ENCODE measurements at regions not wholly inside any gene's neighbourhood (a gene's known extent, or its start where the extent isn't known, plus 50 kb on each side); places are given as distances from the start of the nearest gene placed in this dataset.

- Histone ChIP-seq H2AK5ac (ENCODE audit: low read depth, low read length) (no peak overlapping the region), H2BK20ac (ENCODE audit: low read length) (no peak overlapping the region), H3K56ac (replicated peaks; ENCODE audit: insufficient read length, low read depth, low read length) (no peak overlapping the region), H2BK5ac (ENCODE audit: low read depth, low read length) (no peak overlapping the region), H3K4me3 (ENCODE audit: extremely low read depth in 1 of 4, insufficient read depth in 2 of 4, low read depth in 3 of 4, low read length in 4 of 4) (no peak overlapping the region), H2AFZ (ENCODE audit: low read length) (no peak overlapping the region), H4K20me1 (replicated peaks in 1 of 2; ENCODE audit: control insufficient read depth in 1 of 2, insufficient read depth in 2 of 2, low read length in 2 of 2) (no peaks in the 10 kb centered on the region), H4K5ac (ENCODE audit: insufficient read length, low read depth, low read length) (no peak overlapping the region), H4K8ac (ENCODE audit: extremely low read depth, insufficient read depth, low read length) (no peak overlapping the region), H2BK120ac (replicated peaks; ENCODE audit: low read depth, low read length) (no peak overlapping the region), H3K79me2 (ENCODE audit: control insufficient read depth in 1 of 2, insufficient read depth in 2 of 2, low read length in 2 of 2) (no peaks in the 10 kb centered on the region), H2BK12ac (ENCODE audit: low read depth, low read length) (no peak overlapping the region), H4K91ac (replicated peaks; ENCODE audit: insufficient read length, low read length) (no peak overlapping the region), H3K4me1 (replicated peaks in 1 of 4; ENCODE audit: control insufficient read depth in 3 of 4, insufficient read depth in 4 of 4, low read length in 3 of 4) (no peaks in the 10 kb centered on the region), H3K27me3 (replicated peaks in 1 of 4; ENCODE audit: control insufficient read depth in 3 of 4, extremely low read depth in 1 of 4, insufficient read depth in 3 of 4, low read length in 3 of 4) (no peaks in the 10 kb centered on the region), H3K23ac (ENCODE audit: insufficient read length) (no peak overlapping the region), H3K14ac (ENCODE audit: insufficient read length) (no peak overlapping the region), H3K79me1 (ENCODE audit: low read depth, low read length) (no peaks in the 10 kb centered on the region), H2BK15ac (ENCODE audit: low read length) (no peak overlapping the region), H3K36me3 (ENCODE audit: control insufficient read depth in 2 of 4, insufficient read depth in 4 of 4, low read length in 3 of 4) (no peaks in the 10 kb centered on the region), H3K4ac (replicated peaks; ENCODE audit: insufficient read length, low read depth, low read length) (no peak overlapping the region), H3K27ac (ENCODE audit: low read depth, low read length) (no peak overlapping the region), H3K23me2 (ENCODE audit: low read depth, low read length) (no peaks in the 10 kb centered on the region), H3K18ac (ENCODE audit: extremely low read depth, low read length) (no peak overlapping the region), H3K9me3 (ENCODE audit: insufficient read depth in 2 of 2, low read depth in 1 of 2, low read length in 1 of 2) (no peaks in the 10 kb centered on the region), H3K4me2 (ENCODE audit: insufficient read depth in 1 of 2, low read depth in 2 of 2, low read length in 2 of 2) (no peak overlapping the region), H3K9ac (replicated peaks in 1 of 4; ENCODE audit: extremely low read depth in 1 of 4, low read depth in 3 of 4, low read length in 3 of 4) (no peak overlapping the region)
- no peak for FAIRE-seq
- no peak for DNase-seq (ENCODE audit: low read depth in 1 of 2, low spot score in 2 of 2)
- WGBS, 2 experiments (ENCODE audit: extremely low coverage in 1 of 2, insufficient coverage in 1 of 2, insufficient read length in 1 of 2, insufficient replicate concordance in 2 of 2, low coverage in 1 of 2, low lambda C conversion rate in 2 of 2, missing lambda C conversion rate in 1 of 2), result 97% methylated on average over 2 of the region's 2 CpGs; no CpG with 5 or more reads in 1 of the 2 experiments
- ChIA-PET CTCF (ENCODE audit: partially characterized antibody) (interaction anchor here (0.6 kb wide), 1 partner anchor 253 kb away, joined by 5 read pairs; no protein-coding TSS in a partner anchor), POLR2A (ENCODE audit: partially characterized antibody) (no interaction called here)
- TF ChIP-seq HDAC2 (IDR thresholded peaks at IDR 0.05; ENCODE audit: borderline replicate concordance in 1 of 2, low read depth in 2 of 2, low read length in 2 of 2), result no peak
Measured at GRCh38 chr2:56534321-56534720, 350.5 kb downstream of the CCDC85A start.

Data from H1 (cell line).